H1 (cell line): ENCODE measurements at regions not wholly inside any gene's neighbourhood (a gene's known extent, or its start where the extent isn't known, plus 50 kb on each side); places are given as distances from the start of the nearest gene placed in this dataset.

Experiments used
- CHD1 ChIP-seq: IDR thresholded peaks from 2 replicates; pipeline ENCODE4 v1.6.1; 2012; ENCODE audit warnings: low read depth, low read length, improper control_type of control experiment
- TF ChIP-seq, protein P1 (sequence below): IDR thresholded peaks from 2 replicates; pipeline ENCODE4 v1.6.1; 2012; ENCODE audit warnings: low read length, inconsistent platforms

DNA sequence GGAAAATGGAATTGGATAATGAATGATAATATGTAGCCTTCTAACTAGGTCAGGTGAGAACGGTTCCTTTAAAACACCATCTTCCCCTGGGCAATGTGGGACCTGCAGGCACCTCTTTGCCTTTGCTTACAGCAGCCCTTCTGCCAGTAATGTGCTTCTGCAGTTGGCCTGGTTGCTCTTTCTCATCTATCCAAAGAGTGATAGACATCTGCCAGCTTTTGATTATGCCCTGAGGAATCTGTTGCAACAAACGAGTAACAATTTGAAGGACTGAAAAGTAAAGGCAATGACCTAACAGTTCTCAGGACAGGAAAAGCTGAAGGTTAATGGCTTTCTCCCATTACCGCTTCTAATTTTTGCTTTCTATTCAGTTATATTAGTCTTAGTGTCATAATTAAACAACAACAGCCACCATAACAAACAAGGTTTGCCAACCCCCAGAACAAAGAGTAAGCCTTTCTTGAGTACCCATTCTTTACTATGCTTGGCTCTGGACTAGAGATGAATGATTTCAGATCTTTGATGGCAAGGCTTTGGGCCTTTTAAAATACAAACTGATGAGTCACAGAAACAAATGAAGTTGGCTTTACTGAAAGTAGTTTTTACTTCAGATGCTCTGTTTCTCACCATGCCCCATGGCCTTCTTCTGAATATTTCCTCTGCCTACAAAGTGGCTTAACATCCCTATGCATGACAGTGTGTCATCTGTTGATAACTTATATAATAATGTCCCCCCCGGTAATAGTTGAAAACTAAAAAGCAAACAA lies 76.1 kb upstream of the KRR1 start (continued):
- TF ChIP-seq, protein P1, sequence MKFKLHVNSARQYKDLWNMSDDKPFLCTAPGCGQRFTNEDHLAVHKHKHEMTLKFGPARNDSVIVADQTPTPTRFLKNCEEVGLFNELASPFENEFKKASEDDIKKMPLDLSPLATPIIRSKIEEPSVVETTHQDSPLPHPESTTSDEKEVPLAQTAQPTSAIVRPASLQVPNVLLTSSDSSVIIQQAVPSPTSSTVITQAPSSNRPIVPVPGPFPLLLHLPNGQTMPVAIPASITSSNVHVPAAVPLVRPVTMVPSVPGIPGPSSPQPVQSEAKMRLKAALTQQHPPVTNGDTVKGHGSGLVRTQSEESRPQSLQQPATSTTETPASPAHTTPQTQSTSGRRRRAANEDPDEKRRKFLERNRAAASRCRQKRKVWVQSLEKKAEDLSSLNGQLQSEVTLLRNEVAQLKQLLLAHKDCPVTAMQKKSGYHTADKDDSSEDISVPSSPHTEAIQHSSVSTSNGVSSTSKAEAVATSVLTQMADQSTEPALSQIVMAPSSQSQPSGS = no peak
- no peak for TF ChIP-seq CHD1
